ENCODE measurements at regions not wholly inside any gene's neighbourhood (a gene's known extent, or its start where the extent isn't known, plus 50 kb on each side); places are given as distances from the start of the nearest gene placed in this dataset.

GRCh38 chr5:101997235-101997634, 298.8 kb downstream of the SLCO4C1 start:
- no CpG with 5 or more reads among the region's 1 CpG for WGBS
- no peak overlapping the region for H2AK5ac ChIP-seq (ENCODE audit: low read length, severe bottlenecking)

GRCh38 chr5:101995585-101995984, 300.5 kb downstream of the SLCO4C1 start:
- Histone ChIP-seq H4K91ac (ENCODE audit: low read length) (no peak overlapping the region), H4K8ac (ENCODE audit: low read length) (no peak overlapping the region), H3K4ac (ENCODE audit: low read depth in 1 of 2, low read length in 2 of 2) (no peak overlapping the region)

More at GRCh38 chr5:101997235-101997634, 298.8 kb downstream of the SLCO4C1 start:
- Histone ChIP-seq H3K4ac (ENCODE audit: low read depth in 1 of 2, low read length in 2 of 2) (no peak overlapping the region), H3K4me3 (ENCODE audit: insufficient read depth in 1 of 2, low read depth in 1 of 2, low read length in 2 of 2) (no peak overlapping the region), H2BK5ac (ENCODE audit: low read depth, low read length, poor library complexity, severe bottlenecking) (no peak overlapping the region), H3K27me3 (ENCODE audit: control insufficient read depth in 1 of 2, insufficient read depth in 1 of 2, low read length in 2 of 2) (no peaks in the 10 kb centered on the region), H4K91ac (ENCODE audit: low read length) (no peak overlapping the region), H2BK15ac (ENCODE audit: low read depth, poor library complexity, severe bottlenecking) (no peak overlapping the region), H3K36me3 (ENCODE audit: control insufficient read depth in 1 of 2, insufficient read depth in 2 of 2, low read depth in 1 of 2, low read length in 2 of 2) (no peaks in the 10 kb centered on the region), H2AFZ (ENCODE audit: low read depth, low read length) (no peak overlapping the region), H3K9ac (ENCODE audit: low read length) (no peak overlapping the region), H3K4me1 (ENCODE audit: control insufficient read depth, insufficient read depth, low read depth, low read length) (no peaks in the 10 kb centered on the region), H4K8ac (ENCODE audit: low read length) (no peak overlapping the region), H3K4me2 (ENCODE audit: low read length, poor library complexity, severe bottlenecking) (no peak overlapping the region), H2BK12ac (ENCODE audit: low read length in 2 of 2) (no peak overlapping the region), H3K23ac (ENCODE audit: low read length in 2 of 2) (no peak overlapping the region), H3K9me3 (ENCODE audit: control insufficient read depth, low read length) (no peaks in the 10 kb centered on the region), H3K79me1 (replicated peaks; ENCODE audit: low read length, poor library complexity, severe bottlenecking) (no peaks in the 10 kb centered on the region), H3K27ac (ENCODE audit: low read length, poor library complexity, severe bottlenecking) (no peak overlapping the region), H3K18ac (ENCODE audit: low read depth in 1 of 2, low read length in 2 of 2) (no peak overlapping the region), H3K14ac (ENCODE audit: low read length in 2 of 2) (no peak overlapping the region), H2BK120ac (ENCODE audit: low read depth, low read length) (no peak overlapping the region)
- no peak for DNase-seq

GRCh38 chr5:101991486-101991885, 304.6 kb downstream of the SLCO4C1 start:
- no peak overlapping the region for H3K4ac ChIP-seq (ENCODE audit: low read depth in 1 of 2, low read length in 2 of 2)
- H3K27me3 ChIP-seq (ENCODE audit: control insufficient read depth in 1 of 2, insufficient read depth in 1 of 2, low read length in 2 of 2) = no peaks in the 10 kb centered on the region
- H4K8ac ChIP-seq (ENCODE audit: low read length) = no peak overlapping the region
- H3K4me2 ChIP-seq (ENCODE audit: low read length, poor library complexity, severe bottlenecking) = no peak overlapping the region
- no peak overlapping the region for H3K27ac ChIP-seq (ENCODE audit: low read length, poor library complexity, severe bottlenecking)
- H3K18ac ChIP-seq (ENCODE audit: low read depth in 1 of 2, low read length in 2 of 2) = no peak overlapping the region
- no peak overlapping the region for H2AFZ ChIP-seq (ENCODE audit: low read depth, low read length)
- H3K36me3 ChIP-seq (ENCODE audit: control insufficient read depth in 1 of 2, insufficient read depth in 2 of 2, low read depth in 1 of 2, low read length in 2 of 2) = no peaks in the 10 kb centered on the region
- H3K4me1 ChIP-seq (ENCODE audit: control insufficient read depth, insufficient read depth, low read depth, low read length) = no peaks in the 10 kb centered on the region
- H2BK5ac ChIP-seq (ENCODE audit: low read depth, low read length, poor library complexity, severe bottlenecking) = no peak overlapping the region
- no peak overlapping the region for H3K9ac ChIP-seq (ENCODE audit: low read length)
- no peak overlapping the region for H2BK120ac ChIP-seq (ENCODE audit: low read depth, low read length)
- H3K9me3 ChIP-seq (ENCODE audit: control insufficient read depth, low read length) = peaks cover 14% of the 10 kb centered on the region
- H4K91ac ChIP-seq (ENCODE audit: low read length) = no peak overlapping the region
- H3K14ac ChIP-seq (ENCODE audit: low read length in 2 of 2) = no peak overlapping the region
- no peak for DNase-seq
- no peak overlapping the region for H2BK12ac ChIP-seq (ENCODE audit: low read length in 2 of 2)
- H3K4me3 ChIP-seq (ENCODE audit: insufficient read depth in 1 of 2, low read depth in 1 of 2, low read length in 2 of 2) = no peak overlapping the region
- no peak overlapping the region for H3K23ac ChIP-seq (ENCODE audit: low read length in 2 of 2)
- no peaks in the 10 kb centered on the region for H3K79me1 ChIP-seq (replicated peaks; ENCODE audit: low read length, poor library complexity, severe bottlenecking)
- H2BK15ac ChIP-seq (ENCODE audit: low read depth, poor library complexity, severe bottlenecking) = no peak overlapping the region
- H2AK5ac ChIP-seq (ENCODE audit: low read length, severe bottlenecking) = no peak overlapping the region
- no CpG with 5 or more reads among the region's 1 CpG for WGBS

More at GRCh38 chr5:101995585-101995984, 300.5 kb downstream of the SLCO4C1 start:
- Histone ChIP-seq H3K9ac (ENCODE audit: low read length) (no peak overlapping the region), H2BK5ac (ENCODE audit: low read depth, low read length, poor library complexity, severe bottlenecking) (no peak overlapping the region), H2BK15ac (ENCODE audit: low read depth, poor library complexity, severe bottlenecking) (no peak overlapping the region), H3K4me3 (ENCODE audit: insufficient read depth in 1 of 2, low read depth in 1 of 2, low read length in 2 of 2) (no peak overlapping the region), H2AK5ac (ENCODE audit: low read length, severe bottlenecking) (no peak overlapping the region), H3K79me1 (replicated peaks; ENCODE audit: low read length, poor library complexity, severe bottlenecking) (no peaks in the 10 kb centered on the region), H3K14ac (ENCODE audit: low read length in 2 of 2) (no peak overlapping the region), H2AFZ (ENCODE audit: low read depth, low read length) (no peak overlapping the region), H3K36me3 (ENCODE audit: control insufficient read depth in 1 of 2, insufficient read depth in 2 of 2, low read depth in 1 of 2, low read length in 2 of 2) (no peaks in the 10 kb centered on the region), H3K4me1 (ENCODE audit: control insufficient read depth, insufficient read depth, low read depth, low read length) (no peaks in the 10 kb centered on the region), H3K23ac (ENCODE audit: low read length in 2 of 2) (no peak overlapping the region), H3K4me2 (ENCODE audit: low read length, poor library complexity, severe bottlenecking) (no peak overlapping the region), H3K18ac (ENCODE audit: low read depth in 1 of 2, low read length in 2 of 2) (no peak overlapping the region), H2BK120ac (ENCODE audit: low read depth, low read length) (no peak overlapping the region), H3K9me3 (ENCODE audit: control insufficient read depth, low read length) (no peaks in the 10 kb centered on the region), H3K27me3 (ENCODE audit: control insufficient read depth in 1 of 2, insufficient read depth in 1 of 2, low read length in 2 of 2) (no peaks in the 10 kb centered on the region), H3K27ac (ENCODE audit: low read length, poor library complexity, severe bottlenecking) (no peak overlapping the region), H2BK12ac (ENCODE audit: low read length in 2 of 2) (no peak overlapping the region)
- 91% methylated on average over 2 of the region's 2 CpGs for WGBS
- DNase-seq = no peak

GRCh38 chr5:101989659-101990058, 306.4 kb downstream of the SLCO4C1 start:
- Histone ChIP-seq H3K27ac (ENCODE audit: low read length, poor library complexity, severe bottlenecking) (no peak overlapping the region), H3K9me3 (ENCODE audit: control insufficient read depth, low read length) (peaks cover 14% of the 10 kb centered on the region), H2BK5ac (ENCODE audit: low read depth, low read length, poor library complexity, severe bottlenecking) (no peak overlapping the region), H3K79me1 (replicated peaks; ENCODE audit: low read length, poor library complexity, severe bottlenecking) (no peaks in the 10 kb centered on the region), H3K18ac (ENCODE audit: low read depth in 1 of 2, low read length in 2 of 2) (no peak overlapping the region), H2BK120ac (ENCODE audit: low read depth, low read length) (no peak overlapping the region), H3K9ac (ENCODE audit: low read length) (no peak overlapping the region), H4K91ac (ENCODE audit: low read length) (no peak overlapping the region), H3K23ac (ENCODE audit: low read length in 2 of 2) (no peak overlapping the region), H3K27me3 (ENCODE audit: control insufficient read depth in 1 of 2, insufficient read depth in 1 of 2, low read length in 2 of 2) (no peaks in the 10 kb centered on the region), H3K4me1 (ENCODE audit: control insufficient read depth, insufficient read depth, low read depth, low read length) (no peaks in the 10 kb centered on the region), H3K4me3 (ENCODE audit: insufficient read depth in 1 of 2, low read depth in 1 of 2, low read length in 2 of 2) (no peak overlapping the region), H2AFZ (ENCODE audit: low read depth, low read length) (no peak overlapping the region), H3K4ac (ENCODE audit: low read depth in 1 of 2, low read length in 2 of 2) (no peak overlapping the region), H2AK5ac (ENCODE audit: low read length, severe bottlenecking) (no peak overlapping the region), H2BK15ac (ENCODE audit: low read depth, poor library complexity, severe bottlenecking) (no peak overlapping the region), H3K36me3 (ENCODE audit: control insufficient read depth in 1 of 2, insufficient read depth in 2 of 2, low read depth in 1 of 2, low read length in 2 of 2) (no peaks in the 10 kb centered on the region), H3K4me2 (ENCODE audit: low read length, poor library complexity, severe bottlenecking) (no peak overlapping the region), H3K14ac (ENCODE audit: low read length in 2 of 2) (no peak overlapping the region), H4K8ac (ENCODE audit: low read length) (no peak overlapping the region), H2BK12ac (ENCODE audit: low read length in 2 of 2) (no peak overlapping the region)
- no CpG with 5 or more reads among the region's 1 CpG for WGBS
- no peak for DNase-seq

All from mesenchymal stem cell (in vitro differentiated cells and primary cell).